CD4-positive, alpha-beta T cell treated with Interleukin-10 for 1 hour (primary cell): ENCODE measurements at regions not wholly inside any gene's neighbourhood (a gene's known extent, or its start where the extent isn't known, plus 50 kb on each side); places are given as distances from the start of the nearest gene placed in this dataset.

Source experiments
- DNase-seq: peaks from one replicate; pipeline ENCODE4 v3.0.0-alpha.2; 2020

DNA sequence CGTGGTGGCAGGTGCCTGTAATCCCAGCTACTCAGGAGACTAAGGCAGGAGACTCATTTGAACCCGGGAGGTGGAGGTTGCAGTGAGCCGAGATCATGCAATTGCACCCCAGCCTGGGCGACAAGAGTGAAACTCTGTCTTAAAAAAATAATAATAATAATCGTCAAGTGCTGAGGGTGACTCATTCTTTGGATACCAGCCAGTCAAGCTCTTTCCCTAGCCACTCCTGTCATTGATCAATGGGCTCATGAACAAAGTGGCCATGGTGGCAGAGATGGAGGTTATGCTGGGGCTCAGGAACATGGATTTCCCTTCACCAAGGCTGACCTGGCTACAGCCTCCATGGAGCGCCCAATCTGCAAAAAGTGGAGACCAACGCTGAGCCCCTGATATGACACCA lies 94.5 kb upstream of the HAAO start:
- DNase-seq = no peak

DNA sequence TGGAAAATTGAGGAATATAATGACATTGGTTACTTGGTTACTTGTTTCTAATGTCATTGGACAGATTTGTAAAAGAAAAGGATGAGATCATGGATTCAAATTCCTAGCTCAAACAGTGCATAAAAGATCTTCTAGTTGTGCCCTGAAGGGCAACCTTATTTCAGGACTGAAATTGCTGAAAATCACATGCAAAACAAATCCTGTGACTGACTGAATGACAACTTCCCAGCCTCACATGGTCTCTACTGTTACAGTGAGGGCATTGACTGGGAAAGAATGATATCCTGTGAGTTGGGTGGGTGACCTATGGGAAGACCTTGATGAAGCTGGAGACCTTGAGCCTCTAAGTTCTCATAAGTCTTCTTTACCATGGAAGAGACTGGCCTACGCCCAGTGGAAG lies 90.4 kb upstream of the HAAO start:
- no peak for DNase-seq

DNA sequence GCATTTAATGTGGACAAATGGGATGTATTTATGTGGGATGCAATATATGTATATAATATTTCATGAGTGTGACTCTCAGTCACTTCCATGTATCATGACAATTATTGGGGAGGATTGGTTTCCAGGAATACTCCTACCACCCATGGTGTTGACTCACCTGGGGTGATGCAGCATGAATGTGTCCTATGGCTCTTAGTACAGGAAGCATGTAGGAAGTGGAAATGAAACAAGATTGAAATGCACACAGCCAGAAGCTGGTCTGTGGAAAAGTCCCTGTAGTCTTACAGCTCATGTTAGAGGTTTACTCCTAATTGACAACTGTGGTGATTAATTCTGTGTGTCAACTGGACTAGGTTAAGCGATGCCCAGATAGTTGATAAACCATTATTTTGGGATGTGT lies 89.3 kb upstream of the HAAO start:
- no peak for DNase-seq

DNA sequence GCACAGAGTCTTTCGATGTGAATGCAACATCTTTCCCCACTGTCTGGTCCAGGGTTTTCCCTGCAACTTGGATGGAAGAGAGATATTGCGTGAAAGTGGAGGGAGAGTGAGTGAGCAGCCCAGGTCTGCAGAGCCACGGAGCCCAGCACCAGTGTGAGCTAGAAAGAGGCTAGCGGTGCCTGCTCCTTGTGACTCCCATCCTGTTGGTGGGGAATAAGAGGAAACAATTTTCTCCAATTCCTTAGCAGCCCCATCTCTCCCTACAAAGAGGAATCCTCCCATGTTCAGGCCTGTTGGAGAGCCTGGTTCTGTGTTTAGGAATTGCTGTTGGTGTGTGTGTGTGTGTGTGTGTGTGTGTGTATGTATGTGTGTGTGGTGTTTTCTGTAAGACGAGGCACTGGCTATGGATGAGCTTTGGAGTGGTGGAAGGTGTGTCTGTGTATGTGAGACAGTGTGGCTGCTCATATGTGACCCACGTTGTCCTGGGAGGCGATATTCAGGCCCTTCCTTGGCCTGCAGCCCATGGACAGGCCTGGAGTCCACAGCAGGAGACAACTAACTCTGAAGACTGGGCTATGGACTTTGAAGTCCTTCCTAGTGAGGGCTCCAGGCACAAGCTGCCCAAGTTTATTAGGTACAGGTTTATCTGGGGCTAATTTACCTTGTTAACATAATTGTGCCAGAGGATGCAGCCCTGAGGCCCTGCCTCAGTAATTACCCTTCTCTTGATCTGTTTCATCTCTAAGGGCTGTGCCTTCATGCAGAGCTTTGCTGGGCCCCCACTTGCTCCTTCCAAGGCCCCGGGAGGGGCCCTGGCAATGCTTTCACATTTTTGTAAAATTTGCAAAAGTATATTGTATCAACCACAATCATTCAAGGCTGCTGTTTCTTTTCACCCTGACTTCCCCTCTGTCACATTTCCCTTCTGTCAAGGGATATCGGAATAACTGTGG lies 88.6 kb upstream of the HAAO start:
- DNase-seq = no peak

DNA sequence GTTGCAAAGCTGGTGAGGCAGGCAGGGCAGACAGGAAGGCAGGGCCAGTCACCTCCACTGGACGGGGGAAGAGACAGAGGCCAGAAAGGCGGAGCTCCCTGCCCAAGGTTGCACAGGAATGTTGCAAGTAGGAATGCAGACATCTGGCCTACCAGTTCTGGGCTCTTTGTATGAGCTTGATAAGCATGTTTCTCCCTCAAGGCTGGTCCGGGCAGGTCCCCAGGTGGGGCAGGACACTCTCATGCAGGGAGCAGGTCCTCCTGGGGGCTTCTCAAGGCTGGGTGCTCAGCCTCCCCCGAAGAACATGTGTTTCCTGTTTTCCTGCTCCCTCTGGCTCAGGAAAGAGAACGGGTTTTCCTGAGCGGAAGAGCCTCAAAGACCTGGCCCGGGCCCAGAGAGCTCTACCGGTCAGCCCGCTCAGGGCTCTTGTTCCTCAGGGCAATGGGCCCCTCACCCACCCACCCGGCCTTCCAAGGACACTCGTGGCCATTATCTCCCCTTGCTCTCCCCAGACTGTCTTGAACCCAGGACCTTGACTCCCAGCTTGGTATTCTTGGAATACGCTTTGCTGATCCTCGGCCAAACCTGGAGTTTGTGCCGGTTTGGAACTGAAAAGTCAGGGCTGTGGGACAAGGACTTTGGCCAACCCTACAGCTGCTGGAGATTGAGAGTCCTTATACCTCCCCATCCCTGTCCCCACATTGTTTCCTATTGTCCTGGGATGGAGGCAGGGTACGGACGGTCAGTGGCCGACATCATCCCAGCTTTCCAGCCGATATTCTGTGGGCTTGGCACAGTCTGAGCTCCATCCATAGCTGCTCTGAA lies 87.7 kb upstream of the HAAO start:
- no peak for DNase-seq

DNA sequence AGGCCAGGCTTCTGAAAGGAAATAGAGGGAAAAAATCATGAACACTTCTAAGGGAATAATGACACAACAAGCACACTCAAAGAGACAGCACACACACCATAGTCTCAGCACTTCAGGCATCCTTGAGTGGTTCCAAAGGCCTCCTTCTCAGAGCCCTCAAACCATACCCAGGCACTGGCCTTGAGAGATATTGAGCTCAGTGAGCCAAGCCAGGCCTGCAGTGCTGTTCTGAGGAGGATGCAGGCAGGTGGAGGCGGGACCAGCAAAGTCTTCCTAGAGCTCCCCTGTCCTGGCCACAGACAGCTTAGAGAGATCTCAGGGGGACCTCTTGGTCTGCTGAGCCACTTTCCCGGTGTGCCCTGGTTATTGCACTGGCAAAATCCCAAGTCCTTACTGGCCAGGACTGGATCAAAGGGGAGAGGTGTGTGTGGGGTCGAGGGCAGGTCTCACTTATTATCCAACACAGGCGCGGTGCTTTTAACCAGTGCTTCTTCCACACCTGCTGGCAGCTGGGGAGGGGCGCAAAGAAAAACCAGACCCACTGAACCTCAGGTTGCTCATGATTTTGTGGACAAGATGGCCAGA lies 86.8 kb upstream of the HAAO start:
- DNase-seq = no peak

DNA sequence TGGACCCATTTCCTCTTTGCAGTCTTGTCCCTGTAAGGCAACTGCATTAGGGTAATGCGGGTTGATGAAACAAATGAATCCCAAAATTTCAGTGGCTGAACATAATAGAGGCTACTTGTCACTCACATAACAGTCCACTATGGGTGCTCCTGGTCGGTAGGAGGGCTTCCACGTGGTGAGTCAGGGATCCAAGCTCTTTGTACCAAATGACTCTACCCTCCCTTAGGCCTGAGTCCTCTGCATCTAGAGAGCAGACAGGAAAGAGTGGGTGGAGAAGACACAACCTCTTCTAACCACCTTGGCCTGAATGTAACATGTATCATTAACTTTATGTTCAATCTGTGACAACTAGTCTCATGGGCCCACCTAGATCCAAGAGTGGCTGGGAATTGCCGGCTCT lies 86.2 kb upstream of the HAAO start:
- DNase-seq = no peak

DNA sequence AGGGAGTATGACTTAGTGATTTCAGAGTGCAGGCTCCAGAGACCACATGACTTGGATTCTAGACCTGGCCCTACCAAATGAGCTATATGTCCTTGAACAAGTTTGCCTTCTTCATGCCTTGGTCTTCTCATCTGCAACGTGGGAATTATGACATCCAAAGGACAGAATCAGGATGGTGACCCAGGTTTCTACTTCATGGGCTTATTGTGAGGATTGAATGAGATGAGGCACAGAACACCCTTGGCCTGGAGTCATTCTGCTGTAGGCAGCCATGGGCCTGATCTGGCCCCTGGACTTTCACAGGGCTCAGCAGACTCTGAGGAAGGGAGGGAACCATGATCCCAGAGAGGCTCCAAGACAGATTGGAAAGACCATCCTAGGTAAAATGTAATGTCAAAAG lies 85.6 kb upstream of the HAAO start:
- no peak for DNase-seq

DNA sequence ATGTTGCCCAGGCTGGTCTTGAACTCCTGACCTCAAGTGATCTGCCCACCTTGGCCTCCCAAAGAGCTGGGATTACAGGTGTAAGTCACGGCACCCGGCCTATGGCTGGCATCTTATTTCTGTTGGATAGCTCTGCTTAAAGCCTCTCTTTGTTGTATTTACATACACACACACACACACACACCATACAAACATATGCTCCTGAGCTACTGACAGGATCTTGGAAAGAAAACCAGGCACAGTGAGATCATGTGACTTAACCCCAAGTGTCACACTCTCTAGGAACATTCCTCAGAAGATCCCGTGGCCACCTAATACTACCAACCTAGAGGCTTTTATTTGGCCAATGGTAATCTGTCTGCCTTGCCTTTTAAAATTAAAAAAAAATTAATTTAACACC lies 85.1 kb upstream of the HAAO start:
- no peak for DNase-seq

DNA sequence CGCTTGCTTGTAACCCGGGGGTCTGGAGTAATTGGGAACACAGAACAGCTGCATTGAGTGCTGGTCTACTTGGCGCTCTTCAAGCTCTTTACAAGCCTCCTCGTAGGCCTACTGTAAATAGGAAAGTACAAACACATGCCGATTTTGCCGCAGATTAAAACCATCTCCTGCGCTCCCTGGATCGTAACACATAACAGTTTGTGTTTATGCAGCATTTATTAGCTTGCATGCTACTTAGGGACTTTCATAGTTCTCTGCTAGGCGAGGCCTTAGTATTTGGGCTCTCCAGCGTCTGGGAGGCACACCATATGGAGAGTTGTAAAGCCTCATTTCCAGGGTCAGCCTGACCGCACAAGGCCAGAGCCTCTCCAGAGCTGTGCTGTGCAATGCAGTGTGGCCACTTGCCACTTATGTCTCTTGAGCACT lies 84.0 kb upstream of the HAAO start:
- DNase-seq = no peak

DNA sequence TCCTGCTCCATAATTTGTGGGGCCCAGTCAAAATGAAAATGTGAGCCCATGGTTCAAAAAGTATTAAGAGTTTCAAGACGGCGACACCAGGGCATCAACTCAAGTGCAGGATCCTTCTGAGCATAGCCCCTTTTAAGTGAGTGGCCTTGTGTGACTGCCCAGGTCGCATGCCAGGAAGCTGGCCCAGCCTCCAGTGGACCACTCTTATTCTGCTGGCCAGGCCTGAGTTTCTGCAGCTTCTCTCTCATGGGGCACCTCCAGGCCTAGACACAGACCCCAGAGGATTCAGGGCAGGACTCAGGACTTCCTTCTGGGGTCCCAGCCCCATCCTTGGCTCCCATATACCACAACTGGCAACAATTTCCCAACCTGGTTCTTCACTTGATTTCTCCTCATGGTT lies 83.5 kb upstream of the HAAO start:
- DNase-seq = no peak

DNA sequence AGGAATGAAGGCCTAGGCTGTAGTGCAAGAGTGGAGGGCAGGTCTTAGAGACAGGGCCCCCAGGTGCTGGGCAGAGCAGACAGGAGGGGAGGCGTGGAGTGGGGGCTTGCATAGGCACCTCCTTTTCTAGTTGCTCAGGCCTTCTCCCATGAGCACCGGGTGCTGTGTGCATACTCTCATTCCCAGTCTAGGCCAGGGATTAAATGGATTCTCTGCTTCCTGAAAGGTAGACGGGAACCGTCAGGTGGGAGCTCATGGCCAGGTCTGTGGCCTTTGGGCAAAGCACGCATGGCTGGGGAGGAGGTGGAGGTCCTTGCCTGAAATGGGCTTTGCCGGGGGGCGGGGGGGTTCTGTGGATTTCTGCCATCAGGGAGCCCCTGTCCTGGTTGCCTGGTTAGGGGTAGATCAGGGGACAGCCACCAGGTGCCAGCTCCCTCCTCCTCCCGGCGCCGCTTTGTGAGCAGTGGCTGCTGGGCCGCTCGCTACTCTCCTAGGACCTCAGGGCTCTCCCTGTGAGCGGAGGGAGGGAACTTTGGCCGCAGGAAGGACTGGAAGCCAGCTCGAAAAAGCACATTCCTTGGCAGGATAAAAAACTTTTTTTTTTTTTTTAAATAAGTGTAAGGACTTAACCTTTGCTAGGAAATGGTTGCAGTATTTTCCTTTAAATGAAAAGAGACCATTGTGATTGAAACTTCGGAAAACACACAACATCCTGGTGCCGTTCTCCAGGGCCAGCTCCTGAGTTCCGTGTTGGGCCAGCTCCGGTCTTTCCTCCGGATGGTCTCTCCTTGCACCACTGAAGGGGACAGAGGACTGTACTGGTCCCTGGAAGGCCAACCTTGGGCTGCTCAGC lies 82.8 kb upstream of the HAAO start:
- DNase-seq = no peak

DNA sequence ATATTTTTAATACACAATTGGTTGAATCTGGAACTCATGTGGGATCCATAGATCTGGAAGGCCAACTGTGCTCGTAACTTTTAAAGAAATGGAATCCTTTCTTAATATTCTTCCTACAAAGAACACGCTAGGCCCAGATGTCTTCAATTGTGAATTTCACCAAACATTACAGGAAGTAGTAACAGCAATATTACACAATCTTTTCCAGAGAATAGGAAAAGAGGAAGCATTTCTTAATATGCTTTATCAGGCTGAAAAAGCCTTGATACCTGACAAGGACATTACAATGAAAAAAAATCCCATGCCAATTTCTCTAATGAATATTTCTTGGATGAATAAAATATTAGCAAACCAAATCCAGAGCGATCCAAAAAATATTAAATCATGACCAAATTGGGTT lies 80.3 kb upstream of the HAAO start:
- DNase-seq = no peak

DNA sequence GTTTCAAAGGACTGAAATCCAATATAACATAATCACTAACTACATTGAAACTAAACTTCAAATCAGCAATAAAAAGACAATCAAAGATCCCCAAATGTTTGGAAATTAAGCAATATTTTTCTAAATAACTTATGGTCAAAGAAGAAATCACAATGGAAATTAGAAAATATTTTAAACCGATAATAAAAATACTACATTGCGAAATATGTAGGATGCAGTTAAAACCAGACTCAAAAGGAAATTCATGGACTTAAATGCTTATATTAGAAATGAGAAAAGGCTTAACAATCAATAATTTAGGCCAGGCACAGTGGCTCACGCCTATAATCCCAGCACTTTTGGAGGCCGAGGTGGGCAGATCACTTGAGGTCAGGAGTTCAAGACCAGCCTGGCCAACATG lies 79.0 kb upstream of the HAAO start:
- DNase-seq = no peak

DNA sequence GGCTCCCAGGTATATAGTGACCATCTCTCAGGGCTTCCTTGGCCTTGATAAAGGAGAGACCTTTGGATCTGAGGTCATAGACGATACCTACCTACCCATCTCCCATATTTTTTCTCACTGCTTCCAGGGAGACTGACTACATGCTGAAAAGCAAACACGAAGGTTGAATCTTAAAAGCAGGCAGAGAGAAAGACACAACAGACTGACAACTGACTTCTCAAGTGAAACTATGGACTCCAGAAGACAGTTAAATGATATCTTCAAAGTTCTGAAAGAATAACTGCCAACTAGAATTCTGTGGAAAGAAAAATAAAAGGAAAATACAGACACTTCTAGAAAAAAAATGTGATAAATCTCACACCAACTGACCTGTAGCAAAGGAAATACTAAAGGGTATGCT lies 76.5 kb upstream of the HAAO start:
- DNase-seq = no peak

DNA sequence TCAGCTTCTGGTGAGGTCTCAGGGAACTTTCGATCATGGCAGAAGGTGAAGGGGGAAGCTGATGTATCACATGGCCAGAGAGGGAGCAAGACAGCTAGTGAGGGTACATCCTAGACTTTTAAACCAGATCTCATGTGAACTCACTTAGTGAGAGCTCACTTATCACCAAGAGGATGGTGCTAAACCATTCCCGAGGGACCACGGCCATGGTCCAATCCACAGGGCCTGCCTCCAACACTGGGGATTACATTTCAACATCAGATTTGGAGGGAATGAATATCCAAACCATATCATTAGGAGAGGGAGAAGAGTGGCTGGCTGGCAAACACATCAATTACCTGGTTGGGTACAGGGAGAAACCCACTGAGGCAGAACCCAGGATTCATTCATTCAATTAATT lies 75.7 kb upstream of the HAAO start:
- no peak for DNase-seq

DNA sequence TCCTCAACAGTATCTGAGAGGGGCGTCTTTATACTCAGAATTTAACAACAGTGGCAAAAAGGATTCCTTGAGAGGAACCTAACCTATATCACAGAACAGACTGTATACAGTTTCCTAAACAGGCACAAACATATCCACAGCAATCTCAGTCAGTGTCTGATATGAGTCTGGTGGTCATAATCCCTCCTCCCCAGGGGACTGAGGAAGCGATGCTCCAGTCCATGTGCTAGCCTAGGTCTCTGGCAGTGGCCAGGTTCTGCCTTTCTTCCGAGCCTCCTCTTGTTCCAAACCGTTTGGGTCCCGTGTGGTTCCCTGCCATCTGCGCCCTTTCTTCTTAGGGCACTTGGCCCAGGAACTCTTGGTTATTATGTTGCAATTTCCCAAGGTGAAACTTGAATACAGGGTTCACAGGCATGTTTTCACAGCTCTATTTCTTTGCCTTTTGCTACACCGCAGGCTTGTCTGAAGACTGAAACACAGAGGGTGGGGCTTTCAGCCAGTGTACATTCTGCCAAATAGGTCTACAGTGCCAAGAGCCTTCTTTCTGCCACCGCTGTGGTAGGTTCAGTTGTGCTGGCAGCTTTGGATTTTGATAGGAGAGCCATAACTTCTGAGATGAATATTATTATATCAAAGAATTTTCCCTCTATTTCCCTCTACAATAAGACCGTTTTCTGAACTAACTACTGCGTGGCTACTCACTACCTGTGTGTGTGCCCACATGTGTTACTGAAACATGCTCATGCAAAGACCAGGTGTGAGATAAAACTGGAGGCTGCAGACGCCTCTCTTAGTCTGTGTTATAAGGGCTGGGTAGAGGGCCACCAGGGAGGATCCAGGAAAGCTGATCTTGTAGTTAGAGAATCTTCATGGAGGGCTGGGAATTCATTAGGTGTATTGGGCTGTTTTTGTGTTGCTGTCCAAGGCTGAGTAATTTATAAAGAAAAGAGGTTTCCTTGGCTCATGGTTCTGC lies 75.0 kb upstream of the HAAO start:
- no peak for DNase-seq

DNA sequence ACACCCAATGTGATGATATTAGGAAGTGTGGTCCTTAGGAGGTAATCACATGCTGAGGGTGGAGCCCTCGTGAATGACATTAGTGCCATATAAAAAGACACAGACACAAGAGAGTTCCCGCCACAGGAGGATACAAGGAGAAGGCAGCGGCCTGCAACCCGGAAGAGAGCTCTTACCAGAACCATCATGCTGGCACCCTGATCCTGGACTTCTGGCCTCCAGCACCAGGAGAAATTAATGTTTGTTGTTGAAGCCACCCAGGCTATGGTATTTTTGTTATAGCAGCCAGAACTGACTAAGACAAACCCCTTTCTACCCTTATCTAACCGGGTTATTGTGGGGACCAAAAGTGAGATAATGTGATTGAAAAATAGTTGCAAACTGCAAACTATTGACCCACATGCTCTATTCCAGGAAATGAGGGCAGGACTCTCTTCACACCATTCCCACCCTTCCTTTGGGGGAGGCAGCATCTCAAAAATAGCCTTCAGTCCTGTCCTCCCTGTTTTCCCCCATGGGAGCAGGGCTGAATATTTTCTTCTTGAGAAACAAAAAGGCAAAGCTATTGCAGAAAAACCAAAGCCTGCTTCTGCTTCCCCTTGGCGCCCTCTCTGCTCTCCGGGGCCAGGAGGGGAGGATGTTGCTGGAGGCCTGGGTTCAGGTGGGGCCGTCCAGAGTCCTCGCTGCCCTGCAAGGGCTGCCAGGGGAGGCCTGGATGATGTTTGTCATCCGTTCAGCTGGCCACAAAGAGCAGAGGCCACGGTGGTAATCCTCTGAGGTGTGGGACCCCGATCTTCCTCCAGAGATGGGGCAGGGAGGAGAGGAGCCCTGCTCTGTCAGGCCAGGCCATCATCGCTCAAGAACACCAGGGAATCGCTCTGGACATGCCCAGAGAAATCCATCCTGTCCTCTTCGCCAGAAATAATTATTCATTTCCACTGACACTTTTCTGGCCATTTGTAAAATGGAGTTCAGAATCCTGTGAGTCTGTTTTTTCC lies 73.8 kb upstream of the HAAO start:
- DNase-seq = no peak

DNA sequence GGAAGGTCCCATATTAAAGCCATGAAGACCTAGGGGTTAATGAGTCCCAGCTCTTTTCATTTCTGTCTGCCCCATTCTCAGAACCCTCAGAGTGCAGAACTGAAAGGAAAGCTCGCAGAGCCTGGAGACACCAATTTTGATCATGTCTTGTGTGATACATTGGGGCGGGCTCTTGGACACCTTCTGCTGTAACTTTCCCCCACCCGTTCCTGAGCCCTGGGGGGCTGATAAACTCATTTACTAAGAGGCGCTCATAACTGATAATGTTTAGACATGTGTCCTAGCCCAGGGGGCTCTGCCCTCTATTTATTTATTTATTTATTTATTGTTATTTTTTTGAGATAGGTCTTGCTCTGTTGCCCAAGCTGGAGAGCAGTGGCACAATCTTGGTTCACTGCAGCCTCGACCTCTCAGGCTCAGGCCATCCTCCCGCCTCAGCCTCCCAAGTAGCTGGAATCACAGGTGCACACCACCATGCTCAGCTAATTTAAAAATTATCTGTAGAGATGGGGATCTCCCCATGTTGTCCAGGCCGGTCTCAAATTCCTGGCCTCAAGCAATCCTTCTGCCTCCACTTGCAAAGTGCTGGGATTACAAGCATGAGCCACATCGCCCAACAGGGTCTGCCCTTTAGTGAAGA lies 72.4 kb upstream of the HAAO start:
- DNase-seq = no peak

DNA sequence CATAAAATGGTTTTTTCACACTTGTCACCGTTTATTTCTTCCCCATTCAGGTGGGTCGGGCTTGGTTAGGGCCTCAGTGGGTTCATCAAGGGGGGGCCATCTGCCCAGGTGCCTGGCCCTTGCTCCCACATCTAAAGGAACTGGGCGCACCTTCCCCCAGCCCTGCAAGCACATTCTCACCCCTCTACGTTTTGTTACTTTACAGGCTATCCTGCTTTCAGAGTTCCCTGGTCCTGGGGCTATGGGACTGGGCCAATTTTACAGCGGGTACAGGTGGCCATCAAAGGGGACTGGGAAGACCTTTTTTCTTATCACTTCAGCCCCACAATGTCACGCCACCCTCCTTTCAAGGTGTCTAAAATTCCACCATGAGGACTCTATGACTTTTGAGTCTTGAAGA lies 71.8 kb upstream of the HAAO start:
- no peak for DNase-seq
